Activated naive CD4-positive, alpha-beta T cell treated with anti-CD3 and anti-CD28 coated beads for 36 hours (primary cell): ENCODE measurements at regions not wholly inside any gene's neighbourhood (a gene's known extent, or its start where the extent isn't known, plus 50 kb on each side); places are given as distances from the start of the nearest gene placed in this dataset.

Experiments
- CTCF ChIA-PET: fragments of 350-600 bp; sonication (Branson Sonifier 250); formaldehyde crosslinking; loops from one replicate; lab custom pipeline; 2021; ENCODE audit warnings: antibody characterized with exemption; lab: Charles Lee
- DNase-seq: peaks from one replicate; pipeline ENCODE4 v3.0.0-alpha.2; 2020
- H3K27ac Mint-ChIP-seq: one replicate; pipeline ENCODE4 v1.8.0; 2021; ENCODE audit warnings: mild to moderate bottlenecking, mixed read lengths
- H3K27me3 Mint-ChIP-seq: one replicate; pipeline ENCODE4 v1.8.0; 2021; ENCODE audit warnings: low read depth, mixed read lengths
- H3K36me3 Mint-ChIP-seq: one replicate; pipeline ENCODE4 v1.8.0; 2021; ENCODE audit warnings: low read depth, mixed read lengths
- H3K4me1 Mint-ChIP-seq: one replicate; pipeline ENCODE4 v1.8.0; 2021; ENCODE audit warnings: low read depth, mixed read lengths
- H3K4me3 Mint-ChIP-seq: one replicate; pipeline ENCODE4 v1.8.0; 2021; ENCODE audit warnings: mild to moderate bottlenecking, moderate library complexity, mixed read lengths
- H3K9me3 Mint-ChIP-seq: one replicate; pipeline ENCODE4 v1.8.0; 2021; ENCODE audit warnings: mixed read lengths
- intact Hi-C: fragments of 100-400 bp; cut with micrococcal nuclease; formaldehyde crosslinking; loops from one replicate; pipeline ENCODE4 v1.15.1; 2023

DNA sequence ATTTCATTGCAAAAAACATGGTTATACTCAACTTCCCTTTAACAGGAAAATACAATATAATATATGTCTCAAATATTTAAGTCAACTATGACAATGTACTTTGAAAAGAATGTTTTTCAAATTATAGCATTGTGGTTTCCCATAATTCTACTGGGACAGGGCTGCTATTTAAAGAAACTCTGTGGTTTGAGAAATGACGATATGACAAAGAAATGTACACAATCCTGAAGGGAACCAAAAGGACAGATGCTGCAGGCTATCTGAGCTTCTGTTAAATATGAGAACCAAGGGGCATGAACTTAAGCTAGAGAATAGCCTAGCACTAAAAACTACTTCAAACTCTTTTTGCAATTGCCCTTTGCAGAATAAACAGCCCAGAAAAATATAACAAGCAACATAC, 415.9 kb downstream of the GRB14 start:
- Mint-ChIP-seq H3K36me3 (no peaks in the 10 kb centered on the region), H3K27ac (no peak overlapping the region), H3K9me3 (no peaks in the 10 kb centered on the region), H3K4me1 (no peaks in the 10 kb centered on the region), H3K27me3 (no peaks in the 10 kb centered on the region), H3K4me3 (no peak overlapping the region)
- CTCF ChIA-PET = no interaction called here
- DNase-seq = no peak
- intact Hi-C loops = no loop called here

DNA sequence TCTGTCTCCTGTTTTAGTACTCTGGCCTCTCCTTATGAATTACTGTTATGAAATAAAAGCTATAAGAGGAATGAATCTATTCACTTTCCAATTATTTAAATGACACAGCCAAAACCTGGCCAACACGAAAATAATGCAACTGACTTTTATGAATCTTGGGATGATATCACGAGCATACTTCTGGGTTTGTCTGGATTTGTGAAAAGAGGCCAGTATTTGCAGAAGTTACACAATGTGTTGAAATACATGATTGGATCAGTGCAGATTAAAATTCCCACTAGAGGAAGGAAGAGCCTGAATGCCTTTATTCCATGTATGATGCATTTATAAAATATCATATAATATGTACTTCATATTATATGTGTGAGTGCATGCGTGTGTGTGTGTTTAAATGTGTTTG, 418.2 kb downstream of the GRB14 start:
- Mint-ChIP-seq H3K36me3 (no peaks in the 10 kb centered on the region), H3K9me3 (peaks cover 1% of the 10 kb centered on the region), H3K27ac (no peak overlapping the region), H3K4me1 (no peaks in the 10 kb centered on the region), H3K27me3 (no peaks in the 10 kb centered on the region), H3K4me3 (no peak overlapping the region)
- CTCF ChIA-PET = interaction anchor here (0.7 kb wide), 1 partner anchor 17 kb away, joined by 4 read pairs; no protein-coding TSS in a partner anchor
- no peak for DNase-seq
- intact Hi-C loops = no loop called here

DNA sequence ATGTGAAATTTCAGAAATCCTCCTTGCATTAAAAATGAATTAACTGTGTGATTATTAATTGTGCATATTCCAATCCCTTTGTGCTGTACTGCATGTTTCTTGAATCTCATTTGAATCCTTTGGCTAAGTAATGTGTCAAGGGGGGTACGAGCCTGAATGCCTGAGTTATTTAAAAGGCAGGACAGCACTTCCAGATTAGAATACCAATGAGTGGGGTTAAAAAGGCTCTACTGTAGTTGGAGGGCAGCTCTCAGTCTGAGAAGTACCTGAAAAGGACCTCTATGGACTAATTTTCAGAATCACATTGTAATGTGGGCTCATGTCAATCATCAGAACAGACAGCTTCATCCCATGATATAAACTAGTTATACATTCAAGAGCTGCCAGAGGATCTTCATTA, 423.0 kb downstream of the GRB14 start:
- CTCF ChIA-PET = no interaction called here
- DNase-seq = no peak
- H3K4me1 Mint-ChIP-seq = no peaks in the 10 kb centered on the region

DNA sequence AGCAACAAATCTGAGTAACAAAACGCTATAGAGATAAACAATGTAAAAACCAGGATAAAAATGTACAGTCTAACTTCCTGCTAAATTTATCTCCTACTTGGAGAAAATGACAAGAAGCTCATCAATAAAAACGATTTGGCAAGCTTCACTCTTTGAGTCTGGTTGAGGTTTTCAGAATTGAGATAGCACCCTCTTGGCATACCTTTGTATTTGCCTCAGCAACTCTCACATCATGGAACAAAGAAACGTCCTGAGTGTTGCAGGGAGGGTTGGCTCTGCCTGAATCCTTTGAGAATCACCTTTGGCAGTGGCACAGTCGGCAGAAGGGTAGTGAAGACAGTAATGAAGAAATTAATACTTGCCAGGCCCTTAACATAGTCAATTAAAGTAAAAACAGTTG, 430.6 kb downstream of the GRB14 start:
- Mint-ChIP-seq H3K4me1 (no peaks in the 10 kb centered on the region), H3K4me3 (no peak overlapping the region), H3K9me3 (peaks cover 8% of the 10 kb centered on the region), H3K27ac (no peak overlapping the region), H3K27me3 (no peaks in the 10 kb centered on the region), H3K36me3 (no peaks in the 10 kb centered on the region)
- CTCF ChIA-PET = no interaction called here
- DNase-seq = no peak
- intact Hi-C loops = no loop called here

More for the DNA sequence above, 423.0 kb downstream of the GRB14 start:
- Mint-ChIP-seq H3K4me3 (no peak overlapping the region), H3K36me3 (no peaks in the 10 kb centered on the region), H3K27me3 (no peaks in the 10 kb centered on the region), H3K9me3 (peaks cover 9% of the 10 kb centered on the region), H3K27ac (no peak overlapping the region)
- intact Hi-C loops = no loop called here

DNA sequence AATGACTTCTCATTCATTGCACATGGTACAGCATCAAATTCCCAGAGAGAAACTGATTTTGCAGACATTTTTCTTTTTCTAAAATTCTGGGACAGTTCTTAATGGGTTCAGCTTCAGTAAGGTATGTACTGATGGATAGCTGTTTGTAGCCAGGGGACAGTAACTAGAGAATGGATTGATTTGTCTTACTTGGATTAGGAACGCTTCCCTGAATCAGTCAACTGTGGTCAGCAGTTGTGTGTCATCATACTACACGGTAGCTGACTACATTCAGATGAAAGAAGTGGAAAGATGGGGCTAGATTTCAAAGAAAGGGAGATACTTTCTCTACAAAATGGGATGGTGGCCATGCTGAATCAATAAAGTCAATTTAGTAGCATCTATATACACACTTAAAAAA, 431.4 kb downstream of the GRB14 start:
- H3K4me3 Mint-ChIP-seq = no peak overlapping the region
- intact Hi-C loops = no loop called here
- H3K27me3 Mint-ChIP-seq = no peaks in the 10 kb centered on the region
- H3K27ac Mint-ChIP-seq = no peak overlapping the region
- DNase-seq = no peak
- H3K36me3 Mint-ChIP-seq = no peaks in the 10 kb centered on the region
- peaks cover 8% of the 10 kb centered on the region for H3K9me3 Mint-ChIP-seq
- CTCF ChIA-PET = no interaction called here
- no peaks in the 10 kb centered on the region for H3K4me1 Mint-ChIP-seq

DNA sequence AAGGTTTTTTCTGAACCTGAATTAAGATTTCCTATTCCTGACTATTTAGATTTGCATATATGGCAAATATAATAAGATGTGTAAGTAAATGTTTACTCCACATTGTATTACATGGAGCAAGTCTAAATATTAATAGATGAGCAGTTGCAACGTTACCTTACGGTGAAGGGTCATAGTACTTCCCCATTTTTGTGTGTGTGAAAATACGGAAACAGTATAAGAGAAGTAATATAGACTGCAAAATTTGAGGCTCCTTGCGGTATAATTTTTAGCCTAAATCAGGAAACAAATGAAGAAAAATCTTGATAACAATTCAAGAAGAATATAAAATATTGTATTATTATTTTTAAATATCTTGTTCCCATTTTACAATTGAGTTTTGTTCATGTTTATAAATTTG, 434.2 kb downstream of the GRB14 start:
- Mint-ChIP-seq H3K27me3 (no peaks in the 10 kb centered on the region), H3K27ac (no peak overlapping the region), H3K9me3 (peaks cover 8% of the 10 kb centered on the region), H3K4me1 (no peaks in the 10 kb centered on the region), H3K36me3 (no peaks in the 10 kb centered on the region), H3K4me3 (no peak overlapping the region)
- intact Hi-C loops = no loop called here
- DNase-seq = no peak
- CTCF ChIA-PET = no interaction called here

DNA sequence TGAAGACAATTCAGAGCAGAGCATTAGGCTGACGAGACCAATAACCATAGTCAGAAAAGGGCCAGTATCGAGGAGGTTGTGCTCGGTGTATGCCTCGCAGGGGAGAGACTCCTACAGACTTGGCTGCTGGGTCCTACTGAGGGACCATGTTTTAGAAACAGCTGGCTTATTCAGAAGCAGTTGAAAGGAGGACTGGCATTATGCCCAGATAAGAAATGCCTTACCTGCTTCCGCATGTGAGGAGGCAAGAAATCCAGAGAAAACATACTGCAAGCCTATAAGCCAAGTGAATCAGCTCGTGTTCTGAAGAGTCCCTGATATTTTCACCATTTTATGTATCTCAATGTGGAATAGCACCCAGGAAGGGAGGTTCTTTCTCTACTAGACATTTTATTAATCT, 434.7 kb downstream of the GRB14 start:
- Mint-ChIP-seq H3K4me1 (no peaks in the 10 kb centered on the region), H3K27me3 (no peaks in the 10 kb centered on the region), H3K4me3 (no peak overlapping the region), H3K9me3 (peaks cover 8% of the 10 kb centered on the region), H3K36me3 (no peaks in the 10 kb centered on the region), H3K27ac (no peak overlapping the region)
- CTCF ChIA-PET = no interaction called here
- no peak for DNase-seq
- intact Hi-C loops = no loop called here

DNA sequence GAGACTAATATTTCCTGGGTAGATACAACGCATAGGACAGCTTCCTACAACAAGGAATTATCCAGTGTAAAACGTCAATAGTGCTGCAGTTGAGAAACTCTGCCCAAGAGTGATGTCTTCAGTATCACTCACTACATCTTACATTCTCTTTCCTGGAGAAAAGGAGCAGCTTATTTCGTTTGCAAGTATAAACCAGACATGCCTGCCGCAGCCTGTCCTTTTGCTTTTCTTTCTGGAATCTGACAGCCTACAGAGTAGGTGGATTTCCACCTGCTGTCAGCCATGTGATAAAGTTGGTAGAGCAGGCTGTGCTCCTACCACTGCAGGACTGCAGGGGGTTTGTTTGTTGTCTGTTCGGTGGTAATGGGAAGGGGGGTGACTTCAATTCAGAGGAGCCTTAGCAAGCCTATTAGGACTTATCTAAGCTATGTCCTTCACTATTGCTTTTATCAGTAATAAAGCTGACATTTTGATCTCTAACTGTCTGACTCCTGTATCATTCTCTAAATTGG, 439.1 kb downstream of the GRB14 start:
- DNase-seq = no peak
- Mint-ChIP-seq H3K27me3 (no peaks in the 10 kb centered on the region), H3K9me3 (peaks cover 11% of the 10 kb centered on the region), H3K36me3 (no peaks in the 10 kb centered on the region), H3K4me1 (no peaks in the 10 kb centered on the region), H3K27ac (no peak overlapping the region), H3K4me3 (no peak overlapping the region)
- CTCF ChIA-PET = no interaction called here
- intact Hi-C loops = no loop called here

DNA sequence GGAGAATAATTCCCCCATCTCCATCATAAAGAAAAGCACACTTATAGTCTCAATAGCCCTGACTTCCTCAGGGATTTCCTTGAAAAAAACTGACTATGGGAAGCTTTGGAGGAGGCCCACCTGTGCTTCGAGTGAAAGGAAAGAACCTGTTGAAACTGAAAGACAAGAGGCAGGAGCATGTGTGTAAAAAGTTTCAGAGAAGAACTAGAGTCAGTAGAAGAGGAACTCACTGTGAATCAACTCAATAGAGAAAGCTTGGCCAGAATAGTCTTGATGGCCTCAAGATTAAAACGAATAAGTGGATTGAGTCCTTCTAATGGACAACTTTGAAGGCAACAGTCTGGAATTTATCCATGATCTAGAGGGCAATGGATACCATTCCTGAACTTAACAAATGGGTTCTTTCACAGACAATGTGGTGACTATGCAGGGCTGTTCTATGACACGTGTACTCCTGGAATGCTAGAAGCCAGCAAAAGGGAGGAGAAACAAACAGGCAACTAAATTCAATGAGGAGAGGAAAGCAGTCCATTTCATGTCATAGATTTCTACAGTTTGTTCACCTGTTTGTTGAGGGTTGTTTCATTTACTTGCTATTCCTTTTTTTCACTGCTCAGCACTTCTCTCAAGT, 442.3 kb downstream of the GRB14 start:
- no peak overlapping the region for H3K4me3 Mint-ChIP-seq

DNA sequence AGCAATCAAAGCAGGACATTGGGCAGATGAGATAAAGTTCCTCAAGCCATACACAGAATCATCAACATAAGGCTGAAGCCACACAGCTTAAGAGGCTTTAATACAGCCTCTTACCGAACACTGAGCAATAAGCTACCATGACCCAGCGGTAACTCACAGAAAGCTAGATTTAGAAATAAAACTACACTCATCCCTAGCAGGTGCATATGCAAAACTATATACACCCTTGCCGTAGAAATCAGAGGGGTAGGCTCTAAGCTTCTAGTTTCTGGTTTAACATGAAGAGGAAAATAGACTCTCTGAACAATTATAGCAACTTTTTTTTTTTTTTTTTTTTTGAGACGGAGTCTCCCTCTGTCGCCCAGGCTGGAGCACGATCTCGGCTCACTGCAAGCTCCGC, 428.8 kb upstream of the FIGN start:
- Mint-ChIP-seq H3K27ac (no peak overlapping the region), H3K27me3 (no peaks in the 10 kb centered on the region), H3K4me1 (no peaks in the 10 kb centered on the region)

More for the DNA sequence above, 442.3 kb downstream of the GRB14 start:
- H3K27me3 Mint-ChIP-seq = no peaks in the 10 kb centered on the region
- CTCF ChIA-PET = no interaction called here
- no peak overlapping the region for H3K27ac Mint-ChIP-seq
- intact Hi-C loops = no loop called here
- no peaks in the 10 kb centered on the region for H3K36me3 Mint-ChIP-seq
- DNase-seq = no peak
- no peaks in the 10 kb centered on the region for H3K4me1 Mint-ChIP-seq
- H3K9me3 Mint-ChIP-seq = peaks cover 16% of the 10 kb centered on the region

DNA sequence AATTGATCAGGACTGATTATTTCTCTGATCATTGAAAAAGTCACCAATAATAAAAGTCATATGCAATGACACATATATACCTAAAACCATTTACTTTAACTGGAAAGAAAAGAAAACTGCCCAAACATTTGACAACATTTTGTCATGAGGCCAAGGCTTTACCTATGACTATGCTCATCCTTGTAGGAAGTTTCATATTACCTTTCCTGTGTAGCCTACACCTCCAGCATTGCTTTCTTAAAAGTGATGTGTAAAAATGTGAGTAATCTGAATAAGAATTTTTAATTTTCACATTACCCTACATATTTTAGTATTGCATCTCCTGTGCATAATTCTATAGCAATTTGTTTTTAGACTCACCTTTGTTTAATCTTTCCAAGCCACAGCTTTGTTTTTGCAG, 419.8 kb upstream of the FIGN start:
- no peaks in the 10 kb centered on the region for H3K4me1 Mint-ChIP-seq
- no peak for DNase-seq
- no peaks in the 10 kb centered on the region for H3K27me3 Mint-ChIP-seq
- H3K36me3 Mint-ChIP-seq = no peaks in the 10 kb centered on the region
- H3K4me3 Mint-ChIP-seq = no peak overlapping the region
- H3K27ac Mint-ChIP-seq = no peak overlapping the region
- CTCF ChIA-PET = no interaction called here
- H3K9me3 Mint-ChIP-seq = no peaks in the 10 kb centered on the region
- intact Hi-C loops = no loop called here

More for the DNA sequence above, 428.8 kb upstream of the FIGN start:
- CTCF ChIA-PET = no interaction called here
- intact Hi-C loops = no loop called here
- no peak overlapping the region for H3K4me3 Mint-ChIP-seq
- no peaks in the 10 kb centered on the region for H3K36me3 Mint-ChIP-seq
- peaks cover 7% of the 10 kb centered on the region for H3K9me3 Mint-ChIP-seq
- DNase-seq = no peak

DNA sequence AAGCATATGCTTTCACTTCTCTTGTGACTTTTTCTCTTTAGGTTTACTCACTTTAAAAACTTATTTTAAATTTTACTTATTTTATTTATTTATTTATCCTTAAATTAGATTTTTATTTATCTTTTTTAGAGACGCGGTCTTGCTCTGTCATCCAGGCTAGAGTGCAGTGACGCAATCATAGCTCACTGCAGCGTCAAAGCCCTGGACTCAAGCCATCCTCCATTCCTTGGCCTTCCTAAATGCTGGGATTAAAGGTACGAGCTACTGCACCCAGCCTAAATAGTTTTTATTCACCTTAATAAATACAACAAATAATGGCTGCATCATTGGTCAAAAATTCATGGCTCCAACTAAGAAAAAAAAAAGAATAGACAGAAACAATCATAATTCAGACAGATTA, 415.7 kb upstream of the FIGN start:
- no peaks in the 10 kb centered on the region for H3K9me3 Mint-ChIP-seq
- no peak overlapping the region for H3K27ac Mint-ChIP-seq
- H3K4me1 Mint-ChIP-seq = no peaks in the 10 kb centered on the region
- no peak for DNase-seq
- intact Hi-C loops = no loop called here
- no peaks in the 10 kb centered on the region for H3K27me3 Mint-ChIP-seq
- H3K4me3 Mint-ChIP-seq = no peak overlapping the region
- CTCF ChIA-PET = no interaction called here
- no peaks in the 10 kb centered on the region for H3K36me3 Mint-ChIP-seq

DNA sequence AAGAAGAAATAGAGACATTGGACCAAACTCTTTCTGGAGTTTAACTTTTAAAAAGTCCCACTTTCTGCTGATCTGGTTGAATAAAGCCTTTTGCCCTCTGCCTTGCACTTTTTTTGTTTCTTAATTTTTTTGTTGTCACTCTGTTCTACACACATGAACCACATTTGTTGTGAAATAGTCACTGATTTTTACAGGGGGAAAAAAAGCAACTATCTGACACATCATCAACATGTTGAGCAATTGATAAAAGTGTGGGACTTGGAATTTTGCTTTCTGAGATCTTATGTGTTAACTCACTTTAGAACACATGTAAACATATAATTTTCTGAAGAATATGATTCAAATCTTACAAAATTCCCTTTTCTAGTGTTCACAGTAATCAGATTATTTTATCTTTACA, 414.8 kb upstream of the FIGN start:
- intact Hi-C loops = no loop called here
- CTCF ChIA-PET = no interaction called here
- H3K4me3 Mint-ChIP-seq = no peak overlapping the region
- H3K27ac Mint-ChIP-seq = no peak overlapping the region
- no peaks in the 10 kb centered on the region for H3K36me3 Mint-ChIP-seq
- no peaks in the 10 kb centered on the region for H3K4me1 Mint-ChIP-seq
- no peak for DNase-seq
- no peaks in the 10 kb centered on the region for H3K27me3 Mint-ChIP-seq
- H3K9me3 Mint-ChIP-seq = no peaks in the 10 kb centered on the region
